ENCODE measurements at regions not wholly inside any gene's neighbourhood (a gene's known extent, or its start where the extent isn't known, plus 50 kb on each side); places are given as distances from the start of the nearest gene placed in this dataset.

DNA sequence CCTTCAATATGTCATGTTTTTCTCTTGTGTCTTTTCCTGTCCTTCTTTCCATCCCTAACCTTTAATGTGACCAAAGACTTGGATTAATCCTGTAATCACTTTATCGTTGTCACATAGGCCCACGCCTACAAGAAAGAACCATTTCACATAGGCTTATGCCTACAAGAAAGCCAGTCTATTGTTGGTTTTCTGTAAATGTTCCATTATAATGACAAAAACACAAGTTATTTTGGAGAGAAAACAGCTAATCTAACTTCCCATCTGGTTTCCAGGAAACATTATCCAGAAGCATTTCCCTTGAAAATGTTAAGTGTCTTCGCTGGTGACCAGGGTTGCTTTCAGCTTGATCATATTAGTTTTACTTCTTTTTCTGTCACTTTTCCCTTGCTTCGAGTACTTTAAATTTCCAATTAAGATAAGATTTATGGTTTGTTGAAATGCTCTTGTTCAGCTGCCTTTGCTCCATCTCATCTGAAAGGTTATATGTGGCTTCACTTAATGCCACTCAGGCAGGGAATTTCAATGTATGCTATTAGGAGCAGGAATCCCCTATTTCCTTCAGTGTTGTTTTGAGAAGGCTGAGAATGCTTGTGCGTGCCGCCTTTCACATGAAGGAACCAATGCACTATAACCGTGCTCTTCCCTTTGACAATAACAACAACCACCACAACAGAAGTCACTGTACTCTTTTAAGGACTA, 708.2 kb downstream of the EFNB2 start:
- DNase-seq = no peak

DNA sequence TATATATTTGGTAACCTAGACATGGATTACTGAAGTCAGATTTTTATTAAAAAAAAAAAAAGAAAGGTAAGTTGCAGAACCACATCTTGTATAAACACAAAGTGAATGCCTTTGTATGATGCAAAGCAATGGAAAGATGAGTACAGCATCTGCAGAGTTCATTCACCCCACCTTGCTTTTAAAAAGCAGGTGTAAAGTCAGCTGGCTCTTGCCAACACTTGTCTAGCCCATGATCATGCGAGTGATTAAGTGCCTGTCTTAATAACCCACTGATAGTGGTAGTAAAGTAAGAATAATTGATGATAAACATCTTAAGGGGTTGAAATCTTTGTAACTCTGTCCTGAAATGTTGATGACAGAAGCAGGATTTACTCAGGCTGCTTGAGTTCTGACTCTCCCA, 710.4 kb downstream of the EFNB2 start:
- no peak for DNase-seq

DNA sequence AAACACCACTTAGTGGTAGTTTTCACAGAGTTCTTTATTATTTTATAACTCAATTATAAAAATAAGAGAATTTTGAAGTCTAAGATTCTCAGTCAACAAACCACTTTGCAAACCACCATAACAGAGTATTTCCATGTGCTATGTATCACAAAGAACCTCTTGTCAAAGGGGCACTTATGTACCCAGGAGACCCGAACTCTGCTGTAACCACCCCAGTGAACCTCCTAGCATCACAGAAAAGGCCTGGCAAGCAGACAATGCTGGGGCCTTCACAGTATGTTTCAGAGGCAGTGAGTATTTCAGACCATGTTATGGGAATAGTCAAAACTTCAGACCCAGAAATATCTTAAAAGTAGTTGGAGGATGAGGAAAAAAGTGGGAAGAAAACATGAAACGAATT, 714.1 kb downstream of the EFNB2 start:
- no peak for DNase-seq

DNA sequence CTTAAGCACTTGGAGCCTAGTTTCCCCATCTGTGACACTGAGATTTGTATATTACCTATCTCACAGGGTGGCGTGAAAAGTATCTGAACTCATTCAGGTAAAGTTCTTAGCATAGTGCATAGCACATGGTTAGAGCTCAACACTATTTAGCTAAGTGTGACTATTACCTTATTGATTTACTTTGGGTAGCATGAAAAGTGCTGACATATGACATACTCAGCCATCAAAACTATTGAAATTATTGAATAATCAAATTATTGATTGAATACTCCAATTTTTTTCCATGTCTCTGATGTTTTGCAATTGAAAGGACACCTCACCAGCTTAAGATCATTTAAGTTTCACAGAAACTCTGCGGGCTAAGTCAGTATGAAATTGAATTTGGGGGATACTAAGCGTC, 715.0 kb downstream of the EFNB2 start:
- no peak for DNase-seq

DNA sequence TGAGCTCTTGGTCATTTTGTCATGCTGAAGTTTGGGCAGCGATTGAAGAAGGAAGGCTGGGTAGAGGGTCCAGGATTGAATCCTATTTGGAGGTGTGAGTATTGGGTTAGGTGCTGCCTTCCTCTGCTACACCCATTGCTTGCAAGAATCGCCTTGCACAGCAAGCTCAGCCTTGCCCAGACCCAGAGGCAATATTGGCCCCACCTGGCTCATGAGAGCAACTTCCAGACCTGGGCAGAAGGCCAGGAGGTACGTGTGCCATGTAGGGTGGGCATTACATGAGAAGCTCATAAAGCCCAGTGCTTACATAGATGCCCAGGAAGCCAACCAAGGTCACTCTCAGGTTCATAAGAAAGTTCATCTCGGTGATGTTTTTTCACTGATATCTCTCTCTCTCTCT, 718.0 kb downstream of the EFNB2 start:
- DNase-seq = no peak

DNA sequence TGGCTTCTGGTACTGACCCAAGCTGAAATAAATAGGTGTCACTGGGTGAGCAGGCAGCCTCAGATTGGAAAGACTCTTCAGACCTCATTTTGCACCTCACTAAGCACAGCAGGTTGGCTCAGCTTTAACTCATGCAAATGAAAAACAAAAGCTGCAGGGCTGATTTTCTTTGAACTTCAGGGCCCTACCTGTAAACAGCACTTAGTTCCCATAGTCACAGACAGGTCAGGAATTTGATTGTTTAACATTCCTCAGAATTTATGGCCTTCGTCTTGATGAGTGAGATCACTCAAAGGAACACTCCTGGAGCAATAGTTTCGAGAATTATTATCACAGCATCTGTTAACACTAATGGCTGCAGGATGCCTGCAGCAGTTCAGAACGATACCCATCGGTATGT, 718.5 kb downstream of the EFNB2 start:
- no peak for DNase-seq

DNA sequence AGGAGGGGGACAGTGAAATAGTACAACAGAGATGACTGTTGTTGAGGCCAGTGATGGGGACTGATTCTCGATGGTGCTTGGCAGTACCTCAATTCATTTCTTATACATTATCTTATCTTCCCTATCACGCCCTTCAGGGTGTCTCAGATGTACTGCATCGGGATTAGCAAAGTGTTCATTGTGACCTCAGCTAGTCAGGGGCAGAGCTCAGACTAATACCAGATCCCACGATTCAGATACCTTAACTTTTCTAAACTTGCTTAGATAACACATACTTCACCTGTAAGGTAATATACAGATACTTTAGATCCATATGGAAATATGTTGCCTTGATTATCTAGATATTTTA, 720.6 kb downstream of the EFNB2 start:
- DNase-seq = no peak

DNA sequence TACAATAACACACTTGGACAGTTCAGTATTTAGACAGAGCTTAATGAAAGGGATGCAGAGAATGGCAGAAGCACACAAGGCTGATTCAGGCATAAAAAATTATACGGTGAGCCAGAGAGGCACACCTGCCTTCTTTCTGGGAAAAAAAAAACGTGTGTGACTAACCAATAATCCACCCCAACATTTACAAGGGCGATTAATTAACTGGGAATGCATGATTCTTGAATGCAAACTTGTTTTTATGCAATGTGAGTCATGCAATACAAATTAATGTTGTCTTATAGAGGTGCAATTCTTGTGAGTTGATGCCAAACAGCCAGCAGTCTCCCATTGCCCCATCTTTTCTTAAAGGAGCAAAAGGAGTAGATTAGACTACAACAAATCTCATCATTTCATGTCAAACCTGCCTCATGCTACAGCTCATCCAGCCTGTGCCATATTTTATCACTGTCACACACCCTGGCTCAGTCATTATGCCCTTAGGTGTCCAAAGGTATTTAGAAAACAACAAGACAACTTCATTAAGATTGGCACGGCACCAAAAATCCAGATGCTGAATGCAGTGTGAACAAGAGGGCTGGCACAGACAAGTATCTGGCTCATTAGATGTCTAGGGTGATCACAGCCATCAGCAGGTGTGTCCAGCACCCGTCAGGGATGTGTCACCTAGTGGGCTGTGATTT, 721.1 kb downstream of the EFNB2 start:
- DNase-seq = no peak

DNA sequence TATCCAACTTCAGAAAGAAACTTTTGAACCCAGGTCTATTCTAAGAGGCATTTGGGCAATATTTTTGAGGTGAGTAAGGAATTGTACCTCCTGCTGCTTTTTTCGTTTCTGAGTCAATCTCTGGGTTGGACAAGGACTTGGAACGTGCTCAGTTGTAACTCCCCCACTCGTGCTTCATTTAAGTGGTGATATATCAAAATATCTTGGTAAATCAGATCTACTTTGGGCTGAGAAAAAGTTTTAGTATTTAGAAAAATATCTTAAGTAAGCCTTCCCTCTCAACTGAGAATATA, 728.9 kb downstream of the EFNB2 start:
- no peak for DNase-seq

DNA sequence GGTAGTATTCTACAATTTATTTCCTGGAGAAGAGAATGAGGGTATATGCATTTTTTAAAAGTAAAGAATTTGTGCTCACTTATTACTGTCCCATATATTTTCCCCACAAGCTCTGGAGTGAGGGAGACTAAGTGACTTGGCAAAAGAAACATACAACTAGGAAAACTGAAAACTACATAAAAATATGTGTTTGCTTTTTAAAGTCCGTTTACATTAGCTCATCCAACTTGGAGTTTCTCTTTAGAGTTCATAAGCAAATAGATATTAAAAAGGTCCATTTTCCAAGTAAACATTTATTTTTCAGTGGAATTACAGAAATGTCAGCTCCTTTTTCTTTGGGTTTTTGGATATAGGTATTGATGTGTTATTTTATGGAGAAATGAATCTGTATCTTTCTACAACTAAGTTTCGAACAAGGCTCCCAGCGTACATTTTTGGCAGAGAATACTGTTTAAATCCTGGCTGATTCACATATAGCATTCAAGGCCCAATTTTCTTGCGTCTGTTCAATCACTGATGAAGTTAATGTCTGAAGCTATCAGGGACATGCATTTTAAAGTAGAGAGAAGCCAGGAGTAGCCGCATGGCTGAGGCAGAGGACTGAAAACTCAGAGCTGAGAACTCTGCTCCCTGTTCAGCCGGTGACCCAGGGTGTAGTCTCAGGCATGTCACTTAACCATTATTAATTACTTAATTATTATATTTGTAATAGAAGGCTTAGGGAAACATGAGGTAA, 729.4 kb downstream of the EFNB2 start:
- DNase-seq = no peak

DNA sequence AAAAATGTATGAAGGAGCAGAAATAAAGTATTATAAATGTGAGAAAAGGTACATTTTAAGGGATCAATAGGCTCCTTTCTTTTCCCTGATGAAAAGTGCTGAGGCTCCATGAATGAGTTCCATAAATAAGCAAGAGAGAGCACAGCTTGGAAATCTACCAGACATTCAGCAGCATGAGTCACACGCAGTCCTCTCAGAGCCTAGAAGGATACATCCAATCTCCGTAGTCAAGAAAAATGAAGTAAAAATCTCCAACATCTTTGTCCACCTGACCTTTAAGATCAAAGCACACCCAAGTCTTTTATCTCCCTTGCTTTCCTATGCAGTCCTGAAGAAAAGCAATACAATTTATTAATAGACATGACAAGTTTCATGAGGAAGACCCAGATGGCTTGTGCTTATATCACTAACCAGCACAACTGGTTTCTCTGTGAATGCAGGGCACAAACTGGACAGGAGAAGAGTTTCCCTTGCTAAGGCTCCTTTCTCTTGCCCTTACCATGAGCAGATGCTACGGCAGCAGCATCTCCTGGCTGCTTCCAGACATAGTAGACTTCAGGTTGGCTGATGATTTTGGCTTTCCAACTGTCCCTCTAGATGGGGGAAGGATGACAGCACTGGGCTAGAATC, 730.8 kb downstream of the EFNB2 start:
- DNase-seq = no peak

DNA sequence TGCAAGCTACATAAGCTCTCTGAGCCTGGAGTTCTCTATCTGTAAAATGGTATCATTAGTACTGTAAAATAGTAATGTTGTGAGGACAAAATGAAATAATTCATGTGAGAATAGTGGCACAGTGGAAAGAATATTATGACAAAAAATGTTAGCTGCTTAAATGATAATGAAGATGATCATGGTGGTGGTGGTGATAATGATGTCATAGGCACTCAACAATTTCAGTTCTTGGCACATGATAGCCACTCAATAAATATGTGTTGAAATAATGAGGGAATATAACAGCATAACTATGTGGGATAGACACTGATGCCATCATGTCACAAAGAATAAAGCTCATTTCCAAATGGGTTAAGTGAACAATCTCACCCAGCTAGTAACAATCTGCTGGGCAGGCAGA, 736.3 kb downstream of the EFNB2 start:
- no peak for DNase-seq

DNA sequence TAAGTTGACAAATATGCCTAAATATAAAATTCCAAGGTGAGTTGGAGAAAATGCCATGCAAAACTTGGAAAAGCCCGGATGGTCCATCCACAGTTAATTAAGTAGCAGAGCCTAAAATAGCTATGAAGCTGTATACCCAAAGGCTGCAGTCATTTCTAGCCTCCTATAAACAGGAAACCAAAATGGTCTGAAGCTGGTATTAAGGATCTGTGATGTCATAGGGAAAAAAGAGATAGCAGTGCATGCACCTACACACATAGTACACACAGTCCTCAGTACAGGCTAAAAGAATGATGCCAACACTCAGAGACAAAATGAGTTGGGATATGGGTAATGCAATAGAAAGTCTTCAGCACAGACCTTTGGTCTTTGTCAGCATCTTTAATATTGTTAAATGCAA, 736.9 kb downstream of the EFNB2 start:
- no peak for DNase-seq

DNA sequence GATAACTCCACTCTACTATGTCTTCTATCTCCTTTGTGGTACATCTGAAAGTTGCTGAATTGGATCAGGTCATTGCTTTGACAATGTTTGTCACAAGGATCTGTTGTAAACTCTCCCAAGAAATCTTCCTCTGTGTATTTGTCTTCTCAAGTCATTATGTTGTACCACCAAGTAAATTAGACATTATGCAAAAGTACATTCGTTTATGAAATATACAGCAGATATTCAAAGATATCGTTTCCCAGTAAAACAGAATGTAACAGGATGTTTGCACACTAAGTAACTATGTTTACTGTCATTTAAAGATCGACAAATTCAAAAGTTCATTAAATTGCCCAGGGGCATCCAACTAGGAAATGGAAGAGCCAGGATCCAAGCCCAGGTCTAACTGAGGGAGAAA, 739.4 kb downstream of the EFNB2 start:
- no peak for DNase-seq

DNA sequence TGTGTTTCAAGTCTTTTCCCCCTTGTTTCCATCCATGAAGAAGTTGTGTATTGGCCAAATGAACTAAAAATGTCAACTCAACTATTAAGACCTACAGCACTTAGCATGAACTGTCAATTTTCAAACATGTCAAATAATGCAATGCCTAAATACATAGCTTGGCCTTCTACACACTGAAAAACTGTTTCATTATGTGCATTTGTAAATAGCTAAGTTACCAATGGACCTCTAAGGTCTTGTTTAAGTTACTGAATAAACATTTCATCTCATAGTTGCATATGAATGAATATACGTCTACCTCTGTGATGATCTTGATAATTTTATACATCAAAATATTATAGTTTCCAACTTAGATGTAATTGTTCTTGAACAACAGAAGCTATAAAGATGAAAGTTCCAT, 744.5 kb downstream of the EFNB2 start:
- no peak for DNase-seq

DNA sequence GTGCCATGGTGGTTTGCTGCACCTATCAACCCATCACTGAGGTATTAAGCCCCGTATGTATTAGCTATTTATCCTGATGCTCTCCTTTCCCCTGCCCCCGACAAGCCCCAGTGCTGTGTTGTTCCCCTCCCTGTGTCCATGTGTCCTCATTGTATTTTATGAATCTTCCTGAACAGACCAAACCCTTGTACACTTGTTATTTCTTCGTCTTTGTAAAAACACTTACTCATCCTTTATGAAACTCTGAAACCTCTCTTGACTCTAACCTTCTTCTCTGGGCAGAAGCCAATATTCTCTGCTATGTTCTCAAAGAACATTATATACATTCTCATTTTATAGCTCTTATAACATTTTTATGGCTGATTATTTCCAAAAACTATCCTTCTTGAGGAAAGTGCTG, 746.9 kb downstream of the EFNB2 start:
- no peak for DNase-seq

DNA sequence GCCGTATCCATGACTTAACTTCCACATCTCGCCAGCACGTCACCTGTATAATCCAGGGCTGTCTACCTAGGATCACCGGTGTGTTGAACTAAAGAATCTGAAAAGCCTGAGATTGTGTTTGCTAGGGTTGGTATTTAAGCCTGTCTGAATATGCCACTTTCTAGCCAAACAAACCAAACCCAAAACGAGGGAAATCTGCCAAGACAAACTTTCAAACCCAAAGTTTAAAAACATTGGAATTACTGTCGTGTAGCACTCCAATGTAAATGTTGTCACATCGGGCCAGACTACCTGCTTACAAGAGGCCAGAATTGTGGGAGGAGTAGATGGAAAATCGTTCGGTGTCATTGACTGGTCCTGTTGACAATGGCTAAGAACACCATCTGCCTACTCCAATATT, 747.8 kb downstream of the EFNB2 start:
- no peak for DNase-seq

DNA sequence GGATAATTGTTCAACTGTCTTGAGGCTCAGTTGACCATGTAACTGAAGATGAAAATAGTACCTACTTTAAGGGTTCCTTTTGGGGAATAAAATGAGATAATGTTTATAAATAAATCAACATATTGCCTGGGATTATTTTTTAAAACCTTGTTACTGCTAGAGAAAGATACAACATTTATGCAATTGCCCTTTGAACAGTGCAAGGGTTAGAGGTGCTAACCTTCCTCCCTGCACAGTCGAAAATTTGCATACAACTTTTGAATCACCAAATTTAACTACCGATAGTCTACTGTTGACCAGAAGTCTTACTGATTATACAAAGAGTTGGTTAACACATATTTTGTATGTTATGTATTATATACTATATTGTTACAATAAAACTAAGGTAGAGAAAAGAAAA, 750.0 kb downstream of the EFNB2 start:
- no peak for DNase-seq

DNA sequence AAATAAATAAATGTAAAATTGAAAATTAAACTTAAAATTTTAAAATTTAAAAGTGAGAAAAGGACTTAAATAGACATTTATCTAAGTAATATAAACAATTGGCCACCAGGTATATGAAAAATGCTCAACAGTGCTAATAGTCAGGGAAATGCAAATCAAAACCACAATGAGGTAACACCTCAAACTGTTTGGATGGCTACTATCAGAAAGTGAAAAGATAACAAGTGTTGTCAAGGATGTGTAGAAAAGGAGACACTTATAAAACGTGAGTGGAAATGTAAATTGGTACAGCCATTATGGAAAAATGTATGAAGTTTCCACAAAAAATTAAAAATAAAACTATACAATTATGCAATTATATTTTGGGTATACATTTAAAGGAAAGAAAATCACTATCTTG, 752.2 kb downstream of the EFNB2 start:
- DNase-seq = no peak

DNA sequence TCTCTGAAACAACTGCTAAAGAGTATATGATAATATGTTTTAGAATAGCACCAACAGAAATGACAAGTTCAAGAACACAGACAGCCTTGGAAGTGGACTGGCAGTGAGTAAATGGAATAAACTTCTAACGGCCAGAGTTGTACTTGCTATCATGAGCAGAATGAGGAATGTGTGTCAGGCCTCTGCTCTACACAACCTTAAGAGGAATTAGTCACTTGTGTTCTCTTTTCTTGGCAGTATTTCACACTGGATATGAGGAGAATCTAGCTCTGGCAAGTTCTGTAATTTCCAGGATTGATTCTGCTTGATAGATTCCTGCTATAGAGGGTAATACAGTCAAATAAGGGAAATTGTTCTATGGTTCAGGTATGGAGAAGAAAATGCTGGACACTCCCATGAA, 757.3 kb downstream of the EFNB2 start:
- no peak for DNase-seq

DNA sequence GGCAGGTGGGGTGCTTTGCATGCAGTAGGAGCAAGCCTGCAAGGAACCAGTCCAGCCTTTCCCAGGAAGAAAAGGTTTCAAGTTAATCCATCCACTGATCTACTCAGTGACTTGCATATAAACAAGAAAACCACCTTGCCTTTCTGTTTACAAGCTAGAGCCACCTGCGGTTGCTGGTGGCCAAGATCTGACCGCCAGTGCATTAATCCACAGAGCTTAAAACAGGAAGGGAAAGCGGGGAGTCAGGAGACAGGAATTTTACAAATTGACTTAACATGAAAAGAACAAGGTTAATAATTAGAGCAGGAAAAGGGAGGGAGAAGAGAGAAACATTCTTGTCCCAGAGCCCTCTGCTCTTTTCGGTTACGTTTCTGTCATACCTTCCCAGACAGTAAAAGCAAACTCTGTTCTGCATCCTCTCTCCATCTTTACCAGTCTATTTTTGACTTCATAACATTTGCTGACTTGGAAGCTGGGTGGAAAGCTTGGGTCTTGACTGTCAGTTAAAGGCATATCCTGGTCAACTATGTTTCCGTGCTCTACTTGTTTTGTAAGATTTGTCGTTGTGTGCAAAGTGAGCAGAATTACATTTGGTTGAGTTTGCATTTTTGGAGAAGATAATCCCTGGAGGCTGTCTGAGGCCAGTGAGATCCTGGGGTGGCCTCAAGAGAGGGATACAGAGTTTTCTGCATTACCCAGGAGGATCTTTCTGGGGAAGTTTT, 760.6 kb downstream of the EFNB2 start:
- no peak for DNase-seq

DNA sequence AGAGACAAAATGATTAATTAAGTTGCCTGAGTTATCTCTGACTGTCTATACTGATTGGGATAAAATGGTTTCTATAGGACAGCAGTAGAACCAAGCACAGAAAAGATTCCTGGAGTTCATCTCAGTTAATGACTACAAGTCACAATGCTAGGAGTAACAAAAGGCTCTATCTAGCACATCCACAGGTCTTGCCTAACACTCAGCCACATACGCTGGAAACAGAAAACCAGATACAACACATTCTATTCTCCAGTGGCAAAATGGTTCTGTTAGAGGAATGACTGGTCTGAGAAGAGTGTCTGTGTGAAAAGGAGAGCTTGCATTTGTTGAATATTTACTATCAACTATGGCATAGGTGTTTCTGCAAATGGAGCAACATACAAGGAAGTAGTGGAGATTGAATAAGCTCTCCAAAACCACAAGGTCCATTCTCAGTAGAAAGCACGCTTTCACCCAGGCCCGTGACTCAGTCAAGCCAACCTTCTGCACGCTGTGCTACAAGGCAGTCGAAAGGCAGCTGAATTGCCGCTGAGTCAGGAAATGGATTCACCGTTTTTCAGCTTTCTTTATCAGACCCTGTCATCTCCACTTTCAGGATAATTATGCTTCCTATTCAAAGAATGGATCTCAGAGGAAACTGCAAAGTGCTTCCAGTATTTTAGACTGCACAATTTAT, 761.5 kb downstream of the EFNB2 start:
- no peak for DNase-seq

DNA sequence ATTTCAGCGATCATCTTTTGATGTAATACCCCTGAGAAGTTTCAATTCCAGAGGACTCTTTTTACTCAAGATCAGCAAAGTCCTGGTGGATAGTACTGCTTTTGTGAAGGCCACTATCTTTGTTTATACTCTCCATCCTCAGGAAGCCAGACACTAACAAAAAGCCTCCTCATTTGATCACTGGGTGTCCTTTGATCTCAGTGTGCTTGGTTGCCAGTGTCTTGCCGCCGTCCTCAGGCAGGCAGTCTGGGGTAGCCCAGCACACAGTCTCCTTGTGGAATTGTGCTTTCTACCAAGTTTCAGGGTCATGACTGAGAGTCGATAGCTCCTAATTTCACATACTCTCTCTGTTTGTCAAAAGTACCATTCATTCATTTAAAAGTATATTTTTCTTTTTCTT, 762.2 kb downstream of the EFNB2 start:
- DNase-seq = no peak
